Testis (tissue), 2 donors: ENCODE measurements at regions not wholly inside any gene's neighbourhood (a gene's known extent, or its start where the extent isn't known, plus 50 kb on each side); places are given as distances from the start of the nearest gene placed in this dataset.

Source experiments
- DNase-seq: peaks from one replicate; pipeline ENCODE4 v3.0.0-alpha.2; 2019
- H3K27ac ChIP-seq, 2 donors: fragments of 200-600 bp; sonication (generic); one replicate each; pipeline ENCODE4 v1.5.1; 2019
- H3K27me3 ChIP-seq: fragments of 200-600 bp; sonication (generic); one replicate; pipeline ENCODE4 v1.5.1; 2019
- H3K36me3 ChIP-seq: fragments of 200-600 bp; sonication (generic); one replicate; pipeline ENCODE4 v1.5.1; 2017; ENCODE audit warnings: low read depth; ENCODE audit errors: missing control alignments
- H3K4me1 ChIP-seq: fragments of 200-600 bp; sonication (generic); one replicate; pipeline ENCODE4 v1.5.1; 2019
- H3K4me3 ChIP-seq, 2 donors: fragments of 200-600 bp; sonication (generic); one replicate each; pipeline ENCODE4 v1.5.1; 2017 to 2019
- H3K9me3 ChIP-seq: fragments of 200-600 bp; sonication (generic); one replicate; pipeline ENCODE4 v1.5.1; 2017
- CTCF ChIP-seq, 3 experiments: fragments of 450-650 bp in 2 of 3; fragments of 200-600 bp in 1 of 3; sonication (generic) in 1 of 3; IDR thresholded peaks; one replicate each; pipeline ENCODE4 v1.5.1; 2016 to 2019; ENCODE audit warnings: antibody characterized with exemption in 3 of 3, mild to moderate bottlenecking in 2 of 3, moderate library complexity in 1 of 3
- POLR2A ChIP-seq: fragments of 450-650 bp; IDR thresholded peaks from one replicate; pipeline ENCODE4 v1.6.1; 2017; ENCODE audit warnings: antibody characterized with exemption, mild to moderate bottlenecking, moderate library complexity
- WGBS, 2 donors: methylation state at CpG; one replicate each; pipeline ENCODE4 v1.1.5; 2018; 5-methylcytosine and 5-hydroxymethylcytosine counted together
- intact Hi-C: fragments of 100-400 bp; cut with DNase I; formaldehyde crosslinking; loops from one replicate; pipeline ENCODE4 v1.15.1; 2023; ENCODE audit warnings: low total_unique reads

GRCh38 chr13:30567072-30567471, 50.6 kb upstream of the USPL1 start:
- intact Hi-C loops, result loop anchor here (5.0 kb wide), 1 partner anchor 235 kb away; no protein-coding TSS in a partner anchor

More at GRCh38 chr13:30567072-30567471, 50.6 kb upstream of the USPL1 start:
- H3K9me3 ChIP-seq, result no peaks in the 10 kb centered on the region
- no peak overlapping the region for H3K4me3 ChIP-seq
- WGBS, 2 donors, result 81 to 82% methylated on average over 2 of the region's 2 CpGs
- H3K36me3 ChIP-seq, result no peaks in the 10 kb centered on the region
- TF ChIP-seq POLR2A (no peak), CTCF (IDR thresholded peaks at IDR 0.05) (no peak)
- H3K27me3 ChIP-seq, result no peaks in the 10 kb centered on the region
- H3K27ac ChIP-seq, result no peak overlapping the region
- H3K4me1 ChIP-seq, result peaks cover 4% of the 10 kb centered on the region
- no peak for DNase-seq
